ENCODE measurements at regions not wholly inside any gene's neighbourhood (a gene's known extent, or its start where the extent isn't known, plus 50 kb on each side); places are given as distances from the start of the nearest gene placed in this dataset.
"Not testable (repeated sequence)": the region's sequence is repeated elsewhere in the genome, so short reads cannot be mapped to it uniquely, and the experiment has no call there.

DNA sequence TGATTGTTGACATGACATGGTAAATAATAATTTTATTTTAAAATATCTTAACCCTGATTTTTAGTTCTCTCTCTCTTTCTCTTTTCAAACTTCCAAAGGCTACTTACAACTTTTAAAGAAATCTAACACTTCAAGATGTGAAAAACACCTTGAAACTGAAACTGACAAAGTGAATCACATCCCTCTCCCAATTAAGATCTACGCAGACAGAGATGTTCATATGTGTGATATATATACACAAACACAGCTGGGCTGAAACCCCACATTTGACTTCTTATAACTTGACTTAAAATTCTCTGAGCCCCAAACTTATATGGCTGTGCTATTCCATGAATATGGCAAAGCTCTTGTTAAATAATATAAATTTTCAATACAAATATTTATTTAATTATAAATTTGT lies 261.2 kb upstream of the PTPRD start:
- H3K4me2 ChIP-seq = no peak overlapping the region

GRCh38 chr9:10875752-10876151 lies 262.9 kb upstream of the PTPRD start:
- Histone ChIP-seq H3K4me3 (no peak overlapping the region), H3K4me1 (no peaks in the 10 kb centered on the region), H3K9me3 (no peaks in the 10 kb centered on the region), H3K27ac (no peak overlapping the region), H3K4me2 (no peak overlapping the region)
- FAIRE-seq (no peak), DNase-seq (ENCODE audit: low read depth in 1 of 2, low spot score in 1 of 2) (no peak), ATAC-seq (no peak)
- CTCF ChIA-PET = no interaction called here
- POLR2A ChIA-PET = no interaction called here
- 2% methylated on average over 2 of the region's 2 CpGs for WGBS (ENCODE audit: missing lambda C conversion rate)
- TF ChIP-seq JUN (IDR thresholded peaks at IDR 0.05) (no peak), MAFK (IDR thresholded peaks at IDR 0.05; ENCODE audit: partially characterized antibody) (no peak), FOXS1 (CRISPR knock-in tag; IDR thresholded peaks at IDR 0.05) (no peak)
- TF ChIP-seq, protein P1, sequence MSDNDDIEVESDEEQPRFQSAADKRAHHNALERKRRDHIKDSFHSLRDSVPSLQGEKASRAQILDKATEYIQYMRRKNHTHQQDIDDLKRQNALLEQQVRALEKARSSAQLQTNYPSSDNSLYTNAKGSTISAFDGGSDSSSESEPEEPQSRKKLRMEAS (IDR thresholded peaks at IDR 0.05) = no peak

More for the DNA sequence above, 261.2 kb upstream of the PTPRD start:
- TF ChIP-seq HOXA7 (CRISPR knock-in tag; IDR thresholded peaks at IDR 0.05) (no peak), GATA3 (IDR thresholded peaks at IDR 0.05; ENCODE audit: borderline replicate concordance) (no peak), EHF (CRISPR knock-in tag; IDR thresholded peaks at IDR 0.05) (no peak), BCL3 (IDR thresholded peaks at IDR 0.05) (no peak), HES2 (IDR thresholded peaks at IDR 0.05) (no peak), EP300 (IDR thresholded peaks at IDR 0.05) (no peak), CBX2 (IDR thresholded peaks at IDR 0.05; ENCODE audit: borderline replicate concordance, low read depth) (no peak), ESRRA (IDR thresholded peaks at IDR 0.05; ENCODE audit: borderline replicate concordance, low read length) (no peak)
- TF ChIP-seq, protein P2, sequence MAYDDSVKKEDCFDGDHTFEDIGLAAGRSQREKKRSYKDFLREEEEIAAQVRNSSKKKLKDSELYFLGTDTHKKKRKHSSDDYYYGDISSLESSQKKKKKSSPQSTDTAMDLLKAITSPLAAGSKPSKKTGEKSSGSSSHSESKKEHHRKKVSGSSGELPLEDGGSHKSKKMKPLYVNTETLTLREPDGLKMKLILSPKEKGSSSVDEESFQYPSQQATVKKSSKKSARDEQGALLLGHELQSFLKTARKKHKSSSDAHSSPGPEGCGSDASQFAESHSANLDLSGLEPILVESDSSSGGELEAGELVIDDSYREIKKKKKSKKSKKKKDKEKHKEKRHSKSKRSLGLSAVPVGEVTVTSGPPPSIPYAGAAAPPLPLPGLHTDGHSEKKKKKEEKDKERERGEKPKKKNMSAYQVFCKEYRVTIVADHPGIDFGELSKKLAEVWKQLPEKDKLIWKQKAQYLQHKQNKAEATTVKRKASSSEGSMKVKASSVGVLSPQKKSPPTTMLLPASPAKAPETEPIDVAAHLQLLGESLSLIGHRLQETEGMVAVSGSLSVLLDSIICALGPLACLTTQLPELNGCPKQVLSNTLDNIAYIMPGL (CRISPR knock-in tag; IDR thresholded peaks at IDR 0.05; ENCODE audit: borderline replicate concordance) = no peak
- no peak for DNase-seq (ENCODE audit: low read depth in 1 of 2, low spot score in 1 of 2)
- ChIA-PET CTCF (no interaction called here), POLR2A (no interaction called here)
- no peak overlapping the region for H3K4me3 ChIP-seq
- H3K9me3 ChIP-seq = no peaks in the 10 kb centered on the region
- no peak for ATAC-seq
- H3K27ac ChIP-seq = no peak overlapping the region
- WGBS (ENCODE audit: missing lambda C conversion rate) = 22% methylated on average over 1 of the region's 1 CpG
- H3K4me1 ChIP-seq = no peaks in the 10 kb centered on the region
- no peak for FAIRE-seq

GRCh38 chr9:10876333-10876732 lies 263.5 kb upstream of the PTPRD start:
- no peak overlapping the region for H3K27ac ChIP-seq
- 9% methylated on average over 2 of the region's 2 CpGs for WGBS (ENCODE audit: missing lambda C conversion rate)
- FAIRE-seq = no peak

GRCh38 chr9:10890266-10890665 lies 277.5 kb upstream of the PTPRD start:
- H3K4me3 ChIP-seq; H3K9me3 ChIP-seq; CTCF ChIA-PET; FAIRE-seq; H3K27ac ChIP-seq; H3K4me1 ChIP-seq; ATAC-seq; DNase-seq (ENCODE audit: low read depth in 1 of 2, low spot score in 1 of 2); POLR2A ChIA-PET; H3K4me2 ChIP-seq: not testable (repeated sequence)
- 16% methylated on average over 4 of the region's 5 CpGs for WGBS (ENCODE audit: missing lambda C conversion rate)

More at GRCh38 chr9:10876333-10876732, 263.5 kb upstream of the PTPRD start:
- no peak for DNase-seq (ENCODE audit: low read depth in 1 of 2, low spot score in 1 of 2)
- H3K9me3 ChIP-seq = no peaks in the 10 kb centered on the region
- no peak overlapping the region for H3K4me2 ChIP-seq
- CTCF ChIA-PET = no interaction called here
- POLR2A ChIA-PET = no interaction called here
- no peak overlapping the region for H3K4me3 ChIP-seq
- no peaks in the 10 kb centered on the region for H3K4me1 ChIP-seq
- TF ChIP-seq RAD21 (conservative IDR thresholded peaks at IDR 0.05 in 1 of 2, IDR thresholded peaks at IDR 0.05 in 1 of 2) = no peak
- no peak for TF ChIP-seq TFCP2L1 (CRISPR knock-in tag; IDR thresholded peaks at IDR 0.05)
- no peak for TF ChIP-seq HEYL (CRISPR knock-in tag; IDR thresholded peaks at IDR 0.05)
- TF ChIP-seq JUNB (IDR thresholded peaks at IDR 0.05) = no peak
- TF ChIP-seq HOXB5 (CRISPR knock-in tag; IDR thresholded peaks at IDR 0.05) = no peak
- TF ChIP-seq CEBPB (IDR thresholded peaks at IDR 0.05) = no peak
- no peak for TF ChIP-seq BCL3 (IDR thresholded peaks at IDR 0.05)
- TF ChIP-seq EHF (CRISPR knock-in tag; IDR thresholded peaks at IDR 0.05) = no peak
- no peak for TF ChIP-seq E2F6 (IDR thresholded peaks at IDR 0.05; ENCODE audit: borderline replicate concordance, low read depth)
- TF ChIP-seq FOXS1 (CRISPR knock-in tag; IDR thresholded peaks at IDR 0.05) = no peak
- no peak for TF ChIP-seq HOXA7 (CRISPR knock-in tag; IDR thresholded peaks at IDR 0.05)
- no peak for TF ChIP-seq POLR2A (IDR thresholded peaks at IDR 0.05; ENCODE audit: low read length)
- no peak for TF ChIP-seq RARB (CRISPR knock-in tag; IDR thresholded peaks at IDR 0.05)
- TF ChIP-seq CBX2 (IDR thresholded peaks at IDR 0.05; ENCODE audit: borderline replicate concordance, low read depth) = no peak
- no peak for ATAC-seq

All from A549 (cell line).